H1 (cell line): ENCODE measurements at regions not wholly inside any gene's neighbourhood (a gene's known extent, or its start where the extent isn't known, plus 50 kb on each side); places are given as distances from the start of the nearest gene placed in this dataset.

ENCODE experiments used
- CTCF ChIA-PET: fragments of 300-600 bp; sonication (Branson Sonifier 250); formaldehyde crosslinking; loops from one replicate; lab custom pipeline; 2021; ENCODE audit not compliant: partially characterized antibody; lab: Charles Lee
- POLR2A ChIA-PET: fragments of 300-600 bp; sonication (Branson Sonifier 250); formaldehyde crosslinking; loops from one replicate; lab custom pipeline; 2021; ENCODE audit warnings: inconsistent platforms; ENCODE audit not compliant: partially characterized antibody; lab: Charles Lee
- DNase-seq, 2 experiments: peaks; one replicate each; pipeline versions ENCODE4 v3.0.0 to v3.0.0-alpha.2; 2010 to 2022; ENCODE audit warnings: low spot score in 2 of 2, low read depth in 1 of 2, mixed read lengths in 1 of 2
- FAIRE-seq: peaks from 2 replicates; lab custom pipeline; 2011; peaks lifted over from hg19 to GRCh38; lab: Jason Lieb, UNC
- H2AFZ ChIP-seq: 2 replicates; pipeline ENCODE4 v1.8.1; 2012; ENCODE audit warnings: low read length, inconsistent platforms
- H2AK5ac ChIP-seq: 2 replicates; pipeline ENCODE4 v1.6.1; 2013; ENCODE audit warnings: low read depth, low read length
- H2BK120ac ChIP-seq: replicated peaks from 2 replicates; pipeline ENCODE3; 2013; ENCODE audit warnings: low read depth, low read length, inconsistent platforms
- H2BK12ac ChIP-seq: 2 replicates; pipeline ENCODE4 v1.6.1; 2013; ENCODE audit warnings: low read depth, low read length
- H2BK15ac ChIP-seq: 2 replicates; pipeline ENCODE4 v1.6.1; 2013; ENCODE audit warnings: low read length
- H2BK20ac ChIP-seq: 2 replicates; pipeline ENCODE4 v1.6.1; 2013; ENCODE audit warnings: low read length
- H2BK5ac ChIP-seq: 2 replicates; pipeline ENCODE4 v1.6.1; 2013; ENCODE audit warnings: low read depth, low read length
- H3K14ac ChIP-seq: 2 replicates; pipeline ENCODE4 v1.6.1; 2013; ENCODE audit warnings: inconsistent platforms; ENCODE audit not compliant: insufficient read length
- H3K18ac ChIP-seq: 2 replicates; pipeline ENCODE4 v1.6.1; 2013; ENCODE audit warnings: low read length; ENCODE audit errors: extremely low read depth
- H3K23ac ChIP-seq: 2 replicates; pipeline ENCODE4 v1.6.1; 2013; ENCODE audit warnings: inconsistent platforms; ENCODE audit not compliant: insufficient read length
- H3K23me2 ChIP-seq: 2 replicates; pipeline ENCODE4 v1.6.1; 2013; ENCODE audit warnings: low read depth, low read length
- H3K27ac ChIP-seq: 2 replicates; pipeline ENCODE4 v1.6.1; 2011; ENCODE audit warnings: low read depth, low read length, inconsistent platforms
- H3K27me3 ChIP-seq, 4 experiments: replicated peaks in 1 of 4; 1 replicate in 1 of 4; 2 replicates in 3 of 4; pipeline versions ENCODE4 v1.6.1 to v1.8.1; 2011 to 2013; ENCODE audit warnings: low read length in 3 of 4, mild to moderate bottlenecking in 3 of 4, inconsistent platforms in 2 of 4, mixed read lengths in 2 of 4, moderate library complexity in 1 of 4; ENCODE audit not compliant: control insufficient read depth in 3 of 4, insufficient read depth in 3 of 4; ENCODE audit errors: extremely low read depth in 1 of 4
- H3K36me3 ChIP-seq, 4 experiments: 2 replicates each; pipeline versions ENCODE4 v1.6.1 to v1.8.1; 2011 to 2013; ENCODE audit warnings: mild to moderate bottlenecking in 4 of 4, low read length in 3 of 4, moderate library complexity in 2 of 4, control low read depth in 1 of 4, inconsistent platforms in 1 of 4; ENCODE audit not compliant: insufficient read depth in 4 of 4, control insufficient read depth in 2 of 4
- H3K4ac ChIP-seq: replicated peaks from 2 replicates; pipeline ENCODE3; 2013; ENCODE audit warnings: low read length, low read depth, mixed read lengths, inconsistent platforms; ENCODE audit not compliant: insufficient read length
- H3K4me1 ChIP-seq, 4 experiments: replicated peaks in 1 of 4; 1 replicate in 1 of 4; 2 replicates in 3 of 4; pipeline versions ENCODE4 v1.6.1 to v1.8.1; 2011 to 2013; ENCODE audit warnings: low read length in 3 of 4, inconsistent platforms in 2 of 4, mixed read lengths in 1 of 4; ENCODE audit not compliant: insufficient read depth in 4 of 4, control insufficient read depth in 3 of 4
- H3K4me2 ChIP-seq, 2 experiments: 2 replicates each; pipeline versions ENCODE4 v1.6.1 to v1.8.1; 2011 to 2013; ENCODE audit warnings: low read depth in 2 of 2, low read length in 2 of 2, control low read depth in 1 of 2, inconsistent platforms in 1 of 2, mild to moderate bottlenecking in 1 of 2; ENCODE audit not compliant: insufficient read depth in 1 of 2
- H3K4me3 ChIP-seq, 4 experiments: fragments of 200-600, 300-600 bp in 1 of 4; sonication (generic), shearing (Covaris generic), sonication (Bioruptor Twin) in 1 of 4; 2 replicates each; pipeline versions ENCODE4 v1.5.1 to v1.8.1; 2011 to 2016; ENCODE audit warnings: low read length in 4 of 4, low read depth in 3 of 4, control low read depth in 2 of 4, inconsistent platforms in 2 of 4, mild to moderate bottlenecking in 2 of 4, mixed read lengths in 1 of 4, moderate library complexity in 1 of 4; ENCODE audit not compliant: insufficient read depth in 2 of 4; ENCODE audit errors: extremely low read depth in 1 of 4
- H3K56ac ChIP-seq: replicated peaks from 2 replicates; pipeline ENCODE3; 2013; ENCODE audit warnings: low read depth, mild to moderate bottlenecking, mixed read lengths, low read length, inconsistent platforms; ENCODE audit not compliant: insufficient read length
- H3K79me1 ChIP-seq: 2 replicates; pipeline ENCODE4 v1.6.1; 2013; ENCODE audit warnings: low read depth, low read length, control low read depth
- H3K79me2 ChIP-seq, 2 experiments: 2 replicates each; pipeline versions ENCODE4 v1.6.1 to v1.8.1; 2012 to 2013; ENCODE audit warnings: low read length in 2 of 2, mild to moderate bottlenecking in 2 of 2, inconsistent platforms in 1 of 2; ENCODE audit not compliant: insufficient read depth in 2 of 2, control insufficient read depth in 1 of 2
- H3K9ac ChIP-seq, 4 experiments: replicated peaks in 1 of 4; 1 replicate in 1 of 4; 2 replicates in 3 of 4; pipeline versions ENCODE4 v1.6.1 to v1.8.1; 2011 to 2013; ENCODE audit warnings: low read depth in 3 of 4, low read length in 3 of 4, control low read depth in 2 of 4, mild to moderate bottlenecking in 2 of 4, moderate library complexity in 2 of 4, inconsistent platforms in 1 of 4; ENCODE audit errors: extremely low read depth in 1 of 4
- H3K9me3 ChIP-seq, 2 experiments: 2 replicates each; pipeline versions ENCODE4 v1.6.1 to v1.8.1; 2012 to 2013; ENCODE audit warnings: mild to moderate bottlenecking in 2 of 2, moderate library complexity in 2 of 2, control low read depth in 1 of 2, inconsistent platforms in 1 of 2, low read depth in 1 of 2, low read length in 1 of 2, mixed read lengths in 1 of 2; ENCODE audit not compliant: insufficient read depth in 2 of 2
- H4K20me1 ChIP-seq, 2 experiments: replicated peaks in 1 of 2; 2 replicates each; pipeline versions ENCODE3 to v1.8.1; 2011 to 2013; ENCODE audit warnings: inconsistent platforms in 2 of 2, low read length in 2 of 2, mild to moderate bottlenecking in 1 of 2; ENCODE audit not compliant: insufficient read depth in 2 of 2, control insufficient read depth in 1 of 2
- H4K5ac ChIP-seq: 2 replicates; pipeline ENCODE4 v1.6.1; 2013; ENCODE audit warnings: low read length, low read depth, mixed read lengths, inconsistent platforms; ENCODE audit not compliant: insufficient read length
- H4K8ac ChIP-seq: 2 replicates; pipeline ENCODE4 v1.8.0; 2013; ENCODE audit warnings: mild to moderate bottlenecking, moderate library complexity, low read length, inconsistent platforms; ENCODE audit not compliant: insufficient read depth; ENCODE audit errors: extremely low read depth
- H4K91ac ChIP-seq: replicated peaks from 2 replicates; pipeline ENCODE3; 2013; ENCODE audit warnings: low read length, mixed read lengths, inconsistent platforms; ENCODE audit not compliant: insufficient read length
- ATF2 ChIP-seq: IDR thresholded peaks from 2 replicates; pipeline ENCODE4 v1.6.1; 2012; ENCODE audit warnings: low read length, inconsistent platforms
- BRCA1 ChIP-seq: IDR thresholded peaks from 2 replicates; pipeline ENCODE4 v1.6.1; 2012; ENCODE audit warnings: low read depth, low read length, improper control_type of control experiment
- CBX8 ChIP-seq: fragments of 300-800, 300-1000 bp; sonication (generic); IDR thresholded peaks from 2 replicates; pipeline ENCODE4 v1.7.1; 2016; ENCODE audit warnings: low read depth, low read length, borderline replicate concordance
- EGR1 ChIP-seq: IDR thresholded peaks from 2 replicates; pipeline ENCODE4 v1.6.1; 2011; ENCODE audit warnings: low read depth, low read length, borderline replicate concordance
- KDM4A ChIP-seq: IDR thresholded peaks from one replicate; pipeline ENCODE4 v1.7.1; 2012; ENCODE audit warnings: low read depth, mild to moderate bottlenecking, moderate library complexity, low read length, inconsistent platforms; ENCODE audit not compliant: severe bottlenecking
- NRF1 ChIP-seq: IDR thresholded peaks from 2 replicates; pipeline ENCODE4 v1.6.1; 2011; ENCODE audit warnings: mild to moderate bottlenecking, low read depth, low read length, improper control_type of control experiment
- PHF8 ChIP-seq: fragments of 200-600 bp; sonication (generic); conservative IDR thresholded peaks from 2 replicates; pipeline ENCODE4 v1.7.1; 2012; ENCODE audit warnings: low read depth, mild to moderate bottlenecking, inconsistent platforms, low read length, moderate library complexity
- RAD21 ChIP-seq, 2 experiments: IDR thresholded peaks in 1 of 2; conservative IDR thresholded peaks in 1 of 2; 2 replicates each; pipeline ENCODE4 v1.6.1; 2011; ENCODE audit warnings: low read depth in 2 of 2, low read length in 2 of 2, improper control_type of control experiment in 1 of 2, inconsistent platforms in 1 of 2, mild to moderate bottlenecking in 1 of 2, moderate library complexity in 1 of 2
- RBBP5 ChIP-seq: IDR thresholded peaks from 2 replicates; pipeline ENCODE4 v1.7.1; 2012; ENCODE audit warnings: low read depth, mild to moderate bottlenecking, inconsistent platforms, low read length, moderate library complexity, borderline replicate concordance
- RFX5 ChIP-seq: IDR thresholded peaks from 2 replicates; pipeline ENCODE4 v1.6.1; 2011; ENCODE audit warnings: low read depth, low read length, improper control_type of control experiment, borderline replicate concordance
- RXRA ChIP-seq: IDR thresholded peaks from 2 replicates; pipeline ENCODE4 v1.6.1; 2011; ENCODE audit warnings: low read depth, mild to moderate bottlenecking, low read length, moderate library complexity; ENCODE audit not compliant: insufficient read depth
- TBP ChIP-seq: IDR thresholded peaks from 2 replicates; pipeline ENCODE4 v1.6.1; 2011; ENCODE audit warnings: low read depth, low read length, improper control_type of control experiment
- TCF12 ChIP-seq: IDR thresholded peaks from 2 replicates; pipeline ENCODE4 v1.6.1; 2011; ENCODE audit warnings: low read depth, mild to moderate bottlenecking, low read length
- WGBS, 2 experiments: shearing (Covaris generic) in 1 of 2; methylation state at CpG; one replicate each; pipeline versions ENCODE4 v1.1.6 to v1.1.7; 2013 to 2015; ENCODE audit warnings: low lambda C conversion rate in 2 of 2, mixed read lengths in 2 of 2, inconsistent platforms in 1 of 2, low coverage in 1 of 2, missing lambda C conversion rate in 1 of 2; ENCODE audit not compliant: insufficient replicate concordance in 2 of 2, insufficient coverage in 1 of 2, insufficient read length in 1 of 2; ENCODE audit errors: extremely low coverage in 1 of 2, missing lambda C conversion rate in 1 of 2; 5-methylcytosine and 5-hydroxymethylcytosine counted together

GRCh38 chr5:145484158-145484557 is 351.0 kb downstream of the PRELID2 start:
- H3K9me3 ChIP-seq, result no peaks in the 10 kb centered on the region
- H3K18ac ChIP-seq, result no peak overlapping the region
- H2BK20ac ChIP-seq, result no peak overlapping the region
- H2BK120ac ChIP-seq, result no peak overlapping the region
- H3K27ac ChIP-seq, result no peak overlapping the region
- ChIA-PET CTCF (no interaction called here), POLR2A (no interaction called here)
- no peak overlapping the region for H3K4ac ChIP-seq
- no peaks in the 10 kb centered on the region for H3K23me2 ChIP-seq
- H3K56ac ChIP-seq, result no peak overlapping the region
- H3K14ac ChIP-seq, result no peak overlapping the region
- H3K4me1 ChIP-seq, result no peaks in the 10 kb centered on the region
- no peak for FAIRE-seq
- H3K79me1 ChIP-seq, result no peaks in the 10 kb centered on the region
- H3K4me2 ChIP-seq, result no peak overlapping the region
- no peak overlapping the region for H4K91ac ChIP-seq
- H3K27me3 ChIP-seq, result no peaks in the 10 kb centered on the region
- H2AK5ac ChIP-seq, result no peak overlapping the region
- no peaks in the 10 kb centered on the region for H3K36me3 ChIP-seq
- H2BK12ac ChIP-seq, result no peak overlapping the region
- H2BK5ac ChIP-seq, result no peak overlapping the region
- no peak for DNase-seq
- no peak overlapping the region for H4K8ac ChIP-seq
- 93% methylated on average over 1 of the region's 1 CpG; no CpG with 5 or more reads in 1 of the 2 experiments for WGBS, 2 experiments
- no peaks in the 10 kb centered on the region for H3K79me2 ChIP-seq
- no peak overlapping the region for H4K5ac ChIP-seq
- H4K20me1 ChIP-seq, result no peaks in the 10 kb centered on the region
- no peak overlapping the region for H2AFZ ChIP-seq
- no peak overlapping the region for H3K9ac ChIP-seq
- no peak overlapping the region for H3K23ac ChIP-seq
- H2BK15ac ChIP-seq, result no peak overlapping the region
- no peak overlapping the region for H3K4me3 ChIP-seq
- TF ChIP-seq RBBP5, result no peak
- TF ChIP-seq CBX8, result no peak
- no peak for TF ChIP-seq TBP
- TF ChIP-seq BRCA1, result no peak
- no peak for TF ChIP-seq RXRA
- no peak for TF ChIP-seq EGR1
- TF ChIP-seq RFX5, result no peak
- TF ChIP-seq RAD21 (IDR thresholded peaks at IDR 0.05 in 1 of 2, conservative IDR thresholded peaks at IDR 0.05 in 1 of 2; ENCODE audit: low read depth in 2 of 2, low read length in 2 of 2), result no peak
- no peak for TF ChIP-seq ATF2
- no peak for TF ChIP-seq TCF12
- no peak for TF ChIP-seq NRF1
- no peak for TF ChIP-seq PHF8
- no peak for TF ChIP-seq KDM4A
